ENCODE measurements at regions not wholly inside any gene's neighbourhood (a gene's known extent, or its start where the extent isn't known, plus 50 kb on each side); places are given as distances from the start of the nearest gene placed in this dataset.

- H2BK120ac ChIP-seq (ENCODE audit: low read depth, low read length) = no peak overlapping the region
- no peak overlapping the region for H2BK15ac ChIP-seq (ENCODE audit: low read depth, poor library complexity, severe bottlenecking)
- no peak overlapping the region for H3K9ac ChIP-seq (ENCODE audit: low read length)
- no peaks in the 10 kb centered on the region for H3K79me1 ChIP-seq (replicated peaks; ENCODE audit: low read length, poor library complexity, severe bottlenecking)
- no peak for DNase-seq
- H3K36me3 ChIP-seq (ENCODE audit: control insufficient read depth in 1 of 2, insufficient read depth in 2 of 2, low read depth in 1 of 2, low read length in 2 of 2) = no peaks in the 10 kb centered on the region
- H3K27ac ChIP-seq (ENCODE audit: low read length, poor library complexity, severe bottlenecking) = no peak overlapping the region
- no peak overlapping the region for H2BK12ac ChIP-seq (ENCODE audit: low read length in 2 of 2)
- no peak overlapping the region for H3K4me2 ChIP-seq (ENCODE audit: low read length, poor library complexity, severe bottlenecking)
- H3K4ac ChIP-seq (ENCODE audit: low read depth in 1 of 2, low read length in 2 of 2) = no peak overlapping the region
- H2AFZ ChIP-seq (ENCODE audit: low read depth, low read length) = no peak overlapping the region
- no peak overlapping the region for H3K14ac ChIP-seq (ENCODE audit: low read length in 2 of 2)
- H3K4me3 ChIP-seq (ENCODE audit: insufficient read depth in 1 of 2, low read depth in 1 of 2, low read length in 2 of 2) = no peak overlapping the region
- H3K9me3 ChIP-seq (ENCODE audit: control insufficient read depth, low read length) = no peaks in the 10 kb centered on the region
- H2AK5ac ChIP-seq (ENCODE audit: low read length, severe bottlenecking) = no peak overlapping the region
- H3K23ac ChIP-seq (ENCODE audit: low read length in 2 of 2) = no peak overlapping the region
- no peak overlapping the region for H4K8ac ChIP-seq (ENCODE audit: low read length)
- H2BK5ac ChIP-seq (ENCODE audit: low read depth, low read length, poor library complexity, severe bottlenecking) = no peak overlapping the region
- no peaks in the 10 kb centered on the region for H3K27me3 ChIP-seq (ENCODE audit: control insufficient read depth in 1 of 2, insufficient read depth in 1 of 2, low read length in 2 of 2)
- H3K4me1 ChIP-seq (ENCODE audit: control insufficient read depth, insufficient read depth, low read depth, low read length) = peaks cover 3% of the 10 kb centered on the region
- H3K18ac ChIP-seq (ENCODE audit: low read depth in 1 of 2, low read length in 2 of 2) = no peak overlapping the region
- 91% methylated on average over 5 of the region's 6 CpGs for WGBS
- H4K91ac ChIP-seq (ENCODE audit: low read length) = no peak overlapping the region
Measured at GRCh38 chr18:23363865-23364570, 89.1 kb upstream of the RIOK3 start.

GRCh38 chr18:23365602-23366001 lies 87.5 kb upstream of the RIOK3 start:
- no peaks in the 10 kb centered on the region for H3K79me1 ChIP-seq (replicated peaks; ENCODE audit: low read length, poor library complexity, severe bottlenecking)
- H3K9ac ChIP-seq (ENCODE audit: low read length) = peak overlapping the region; percentile 77
- no peak overlapping the region for H4K8ac ChIP-seq (ENCODE audit: low read length)
- H3K4me3 ChIP-seq (ENCODE audit: insufficient read depth in 1 of 2, low read depth in 1 of 2, low read length in 2 of 2) = peak overlapping the region in 1 of 2 experiments; percentile 53
- no peak overlapping the region for H3K4me2 ChIP-seq (ENCODE audit: low read length, poor library complexity, severe bottlenecking)
- no peaks in the 10 kb centered on the region for H3K27me3 ChIP-seq (ENCODE audit: control insufficient read depth in 1 of 2, insufficient read depth in 1 of 2, low read length in 2 of 2)
- H2BK15ac ChIP-seq (ENCODE audit: low read depth, poor library complexity, severe bottlenecking) = no peak overlapping the region
- no peaks in the 10 kb centered on the region for H3K9me3 ChIP-seq (ENCODE audit: control insufficient read depth, low read length)
- H3K14ac ChIP-seq (ENCODE audit: low read length in 2 of 2) = peak overlapping the region in 1 of 2 experiments; percentile 32
- no peak overlapping the region for H2AFZ ChIP-seq (ENCODE audit: low read depth, low read length)
- peaks cover 3% of the 10 kb centered on the region for H3K4me1 ChIP-seq (ENCODE audit: control insufficient read depth, insufficient read depth, low read depth, low read length)
- no peak overlapping the region for H2BK120ac ChIP-seq (ENCODE audit: low read depth, low read length)
- no peak overlapping the region for H2BK5ac ChIP-seq (ENCODE audit: low read depth, low read length, poor library complexity, severe bottlenecking)
- no peak overlapping the region for H3K23ac ChIP-seq (ENCODE audit: low read length in 2 of 2)
- no peak overlapping the region for H4K91ac ChIP-seq (ENCODE audit: low read length)
- DNase-seq = peak; percentile 17
- no peak overlapping the region for H3K18ac ChIP-seq (ENCODE audit: low read depth in 1 of 2, low read length in 2 of 2)
- H3K36me3 ChIP-seq (ENCODE audit: control insufficient read depth in 1 of 2, insufficient read depth in 2 of 2, low read depth in 1 of 2, low read length in 2 of 2) = no peaks in the 10 kb centered on the region
- H2AK5ac ChIP-seq (ENCODE audit: low read length, severe bottlenecking) = peak overlapping the region; percentile 31
- 100% methylated on average over 1 of the region's 2 CpGs for WGBS
- no peak overlapping the region for H3K4ac ChIP-seq (ENCODE audit: low read depth in 1 of 2, low read length in 2 of 2)
- no peak overlapping the region for H2BK12ac ChIP-seq (ENCODE audit: low read length in 2 of 2)
- H3K27ac ChIP-seq (ENCODE audit: low read length, poor library complexity, severe bottlenecking) = no peak overlapping the region

- no peak overlapping the region for H2BK15ac ChIP-seq (ENCODE audit: low read depth, poor library complexity, severe bottlenecking)
- H2AFZ ChIP-seq (ENCODE audit: low read depth, low read length) = no peak overlapping the region
- H3K9me3 ChIP-seq (ENCODE audit: control insufficient read depth, low read length) = no peaks in the 10 kb centered on the region
- H3K18ac ChIP-seq (ENCODE audit: low read depth in 1 of 2, low read length in 2 of 2) = no peak overlapping the region
- WGBS = 75% methylated on average over 2 of the region's 3 CpGs
- H3K4ac ChIP-seq (ENCODE audit: low read depth in 1 of 2, low read length in 2 of 2) = no peak overlapping the region
- no peaks in the 10 kb centered on the region for H3K4me1 ChIP-seq (ENCODE audit: control insufficient read depth, insufficient read depth, low read depth, low read length)
- H3K79me1 ChIP-seq (replicated peaks; ENCODE audit: low read length, poor library complexity, severe bottlenecking) = no peaks in the 10 kb centered on the region
- H3K23ac ChIP-seq (ENCODE audit: low read length in 2 of 2) = no peak overlapping the region
- H2BK120ac ChIP-seq (ENCODE audit: low read depth, low read length) = no peak overlapping the region
- H3K27ac ChIP-seq (ENCODE audit: low read length, poor library complexity, severe bottlenecking) = no peak overlapping the region
- H3K27me3 ChIP-seq (ENCODE audit: control insufficient read depth in 1 of 2, insufficient read depth in 1 of 2, low read length in 2 of 2) = no peaks in the 10 kb centered on the region
- H3K36me3 ChIP-seq (ENCODE audit: control insufficient read depth in 1 of 2, insufficient read depth in 2 of 2, low read depth in 1 of 2, low read length in 2 of 2) = peaks cover 0 to 3% of the 10 kb centered on the region in 2 experiments
- H2AK5ac ChIP-seq (ENCODE audit: low read length, severe bottlenecking) = no peak overlapping the region
- no peak for DNase-seq
- no peak overlapping the region for H2BK12ac ChIP-seq (ENCODE audit: low read length in 2 of 2)
- H3K4me2 ChIP-seq (ENCODE audit: low read length, poor library complexity, severe bottlenecking) = no peak overlapping the region
- H4K91ac ChIP-seq (ENCODE audit: low read length) = no peak overlapping the region
- no peak overlapping the region for H4K8ac ChIP-seq (ENCODE audit: low read length)
- H3K9ac ChIP-seq (ENCODE audit: low read length) = no peak overlapping the region
- no peak overlapping the region for H3K4me3 ChIP-seq (ENCODE audit: insufficient read depth in 1 of 2, low read depth in 1 of 2, low read length in 2 of 2)
- no peak overlapping the region for H3K14ac ChIP-seq (ENCODE audit: low read length in 2 of 2)
- no peak overlapping the region for H2BK5ac ChIP-seq (ENCODE audit: low read depth, low read length, poor library complexity, severe bottlenecking)
Measured at GRCh38 chr18:23369266-23369665, 83.8 kb upstream of the RIOK3 start.

- H3K14ac ChIP-seq (ENCODE audit: low read length in 2 of 2) = peak overlapping the region in 1 of 2 experiments; percentile 38
- DNase-seq = no peak
- peaks cover 5% of the 10 kb centered on the region for H3K79me1 ChIP-seq (replicated peaks; ENCODE audit: low read length, poor library complexity, severe bottlenecking)
- no peak overlapping the region for H3K4ac ChIP-seq (ENCODE audit: low read depth in 1 of 2, low read length in 2 of 2)
- no peak overlapping the region for H3K23ac ChIP-seq (ENCODE audit: low read length in 2 of 2)
- no peak overlapping the region for H2BK15ac ChIP-seq (ENCODE audit: low read depth, poor library complexity, severe bottlenecking)
- H3K9me3 ChIP-seq (ENCODE audit: control insufficient read depth, low read length) = no peaks in the 10 kb centered on the region
- no peak overlapping the region for H3K9ac ChIP-seq (ENCODE audit: low read length)
- H3K27me3 ChIP-seq (ENCODE audit: control insufficient read depth in 1 of 2, insufficient read depth in 1 of 2, low read length in 2 of 2) = no peaks in the 10 kb centered on the region
- no peak overlapping the region for H3K4me2 ChIP-seq (ENCODE audit: low read length, poor library complexity, severe bottlenecking)
- H2BK5ac ChIP-seq (ENCODE audit: low read depth, low read length, poor library complexity, severe bottlenecking) = peak overlapping the region; percentile 11
- H4K8ac ChIP-seq (ENCODE audit: low read length) = no peak overlapping the region
- no peak overlapping the region for H2BK120ac ChIP-seq (ENCODE audit: low read depth, low read length)
- H3K36me3 ChIP-seq (ENCODE audit: control insufficient read depth in 1 of 2, insufficient read depth in 2 of 2, low read depth in 1 of 2, low read length in 2 of 2) = peaks cover 0 to 6% of the 10 kb centered on the region in 2 experiments
- H3K27ac ChIP-seq (ENCODE audit: low read length, poor library complexity, severe bottlenecking) = no peak overlapping the region
- no peak overlapping the region for H4K91ac ChIP-seq (ENCODE audit: low read length)
- H3K4me3 ChIP-seq (ENCODE audit: insufficient read depth in 1 of 2, low read depth in 1 of 2, low read length in 2 of 2) = no peak overlapping the region
- no peak overlapping the region for H2BK12ac ChIP-seq (ENCODE audit: low read length in 2 of 2)
- H3K4me1 ChIP-seq (ENCODE audit: control insufficient read depth, insufficient read depth, low read depth, low read length) = peaks cover 3% of the 10 kb centered on the region
- no peak overlapping the region for H2AK5ac ChIP-seq (ENCODE audit: low read length, severe bottlenecking)
- peak overlapping the region in 1 of 2 experiments; percentile 61 for H3K18ac ChIP-seq (ENCODE audit: low read depth in 1 of 2, low read length in 2 of 2)
- WGBS = 82% methylated on average over 3 of the region's 3 CpGs
- no peak overlapping the region for H2AFZ ChIP-seq (ENCODE audit: low read depth, low read length)
Measured at GRCh38 chr18:23373570-23373969, 79.5 kb upstream of the RIOK3 start.
